Fibroblast of lung (primary cell): ENCODE measurements at regions not wholly inside any gene's neighbourhood (a gene's known extent, or its start where the extent isn't known, plus 50 kb on each side); places are given as distances from the start of the nearest gene placed in this dataset.

Experiments used
- CTCF ChIP-seq, 2 donors: IDR thresholded peaks in 1 of 2; conservative IDR thresholded peaks in 1 of 2; 1 replicate in 1 of 2; 2 replicates in 1 of 2; pipeline ENCODE4 v1.5.1; 2011 to 2012; ENCODE audit warnings: low read length in 2 of 2, control low read depth in 1 of 2, inconsistent platforms in 1 of 2, low read depth in 1 of 2, mild to moderate bottlenecking in 1 of 2
- EZH2 ChIP-seq: IDR thresholded peaks from 2 replicates; pipeline ENCODE4 v1.5.1; 2012; ENCODE audit warnings: low read length, control low read depth, mild to moderate bottlenecking; ENCODE audit errors: missing control alignments

GRCh38 chr19:31723101-31723500 lies 373.9 kb upstream of the TSHZ3 start:
- TF ChIP-seq CTCF (conservative IDR thresholded peaks at IDR 0.05 in 1 of 2, IDR thresholded peaks at IDR 0.05 in 1 of 2; ENCODE audit: low read depth in 1 of 2, low read length in 2 of 2) (no peak), EZH2 (no peak)
